Amniotic stem cell (primary cell): ENCODE measurements at regions not wholly inside any gene's neighbourhood (a gene's known extent, or its start where the extent isn't known, plus 50 kb on each side); places are given as distances from the start of the nearest gene placed in this dataset.
A peak's percentile ranks its signal among the peaks of the same experiment; 100 is the strongest.

ENCODE experiments used
- DNase-seq: peaks from one replicate; lab custom pipeline; 2025; lab: John Stamatoyannopoulos, UW

DNA sequence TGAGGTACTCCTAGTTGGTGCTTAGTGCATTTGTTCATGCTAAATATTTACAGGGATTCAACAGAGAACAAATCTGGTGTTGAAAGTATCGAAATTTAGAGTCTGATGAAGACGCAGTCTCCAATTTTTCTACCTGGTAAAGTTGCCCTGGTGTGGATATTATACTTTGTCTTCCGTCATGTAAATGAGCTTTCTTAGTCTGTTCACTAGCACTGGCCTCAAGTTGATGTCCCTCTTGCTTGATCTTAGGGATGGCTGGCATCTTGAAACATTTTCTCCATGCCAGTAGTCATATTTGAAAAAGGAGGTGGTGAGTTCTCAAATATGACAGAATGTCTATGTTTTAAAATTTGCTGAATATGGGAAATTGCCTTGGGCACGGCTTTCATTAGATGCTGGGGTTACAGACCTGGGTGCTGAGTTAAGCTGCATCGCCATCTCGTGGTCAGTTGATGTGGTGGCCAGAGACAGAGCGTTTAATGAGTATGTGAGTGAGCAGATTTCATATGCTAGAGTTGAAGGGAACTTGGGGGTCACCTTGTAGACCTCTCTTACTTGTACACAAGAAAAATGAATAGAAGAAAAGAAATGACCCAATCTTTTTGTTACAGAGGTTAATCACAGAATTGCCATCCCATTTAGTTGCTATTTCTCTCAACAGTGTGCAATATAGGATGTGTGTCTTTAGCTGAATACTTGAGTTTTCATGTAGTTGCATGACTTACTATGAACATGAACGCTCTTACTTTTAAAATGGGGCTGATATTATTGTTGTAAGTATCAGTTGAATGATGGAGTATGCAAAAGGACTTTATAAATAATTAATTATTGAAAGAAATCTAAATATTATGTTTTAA, 172.8 kb upstream of the DCN start:
- peak; percentile 46 for DNase-seq

GRCh38 chr12:91353266-91353665, 170.6 kb upstream of the DCN start:
- DNase-seq = no peak

- DNase-seq = no peak
Observed at GRCh38 chr12:91349476-91349875, 166.9 kb upstream of the DCN start.

GRCh38 chr12:91347481-91348214, 165.0 kb upstream of the DCN start:
- no peak for DNase-seq

GRCh38 chr12:91346827-91347226, 164.2 kb upstream of the DCN start:
- DNase-seq = no peak

DNA sequence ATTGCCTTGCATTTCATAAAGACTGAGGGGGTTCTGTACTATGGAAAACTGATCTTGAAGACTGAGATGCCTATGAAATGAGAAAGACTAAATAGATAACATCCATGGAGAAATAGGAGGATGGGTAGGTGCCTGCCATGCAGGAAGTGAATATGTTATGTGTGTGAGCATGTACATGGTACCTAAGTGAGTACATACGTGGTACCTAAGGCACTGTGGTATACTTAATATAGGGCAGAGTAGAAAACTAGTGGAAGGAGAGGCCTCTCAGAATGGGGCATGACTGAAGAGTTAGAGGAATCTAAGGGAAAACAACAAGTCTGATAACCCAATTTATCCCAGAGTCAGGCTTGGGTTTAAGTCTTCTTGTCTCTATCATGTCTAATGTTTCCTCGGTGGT, 161.8 kb upstream of the DCN start:
- DNase-seq = no peak

DNA sequence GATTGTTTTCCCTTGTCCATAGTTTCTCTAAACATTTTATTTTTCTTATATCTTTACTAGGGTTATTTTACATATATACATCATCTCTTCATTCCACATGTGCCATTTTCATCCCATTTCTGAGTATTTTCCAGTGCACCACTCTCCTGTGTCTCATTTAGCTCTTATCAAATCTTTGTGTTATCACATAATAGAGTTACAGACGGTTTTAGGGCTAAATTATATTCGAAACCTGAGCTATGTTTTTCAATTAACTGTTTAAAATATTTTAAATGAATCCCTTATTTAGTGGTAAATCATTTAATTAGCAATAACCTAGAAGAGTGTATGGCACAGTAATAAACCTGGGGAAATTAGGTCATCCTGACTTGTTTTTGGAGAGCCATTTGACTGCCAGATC, 160.4 kb upstream of the DCN start:
- no peak for DNase-seq

- no peak for DNase-seq
Observed at GRCh38 chr12:91339106-91339505, 156.5 kb upstream of the DCN start.

- no peak for DNase-seq
Observed at GRCh38 chr12:91335699-91336098, 153.1 kb upstream of the DCN start.

DNA sequence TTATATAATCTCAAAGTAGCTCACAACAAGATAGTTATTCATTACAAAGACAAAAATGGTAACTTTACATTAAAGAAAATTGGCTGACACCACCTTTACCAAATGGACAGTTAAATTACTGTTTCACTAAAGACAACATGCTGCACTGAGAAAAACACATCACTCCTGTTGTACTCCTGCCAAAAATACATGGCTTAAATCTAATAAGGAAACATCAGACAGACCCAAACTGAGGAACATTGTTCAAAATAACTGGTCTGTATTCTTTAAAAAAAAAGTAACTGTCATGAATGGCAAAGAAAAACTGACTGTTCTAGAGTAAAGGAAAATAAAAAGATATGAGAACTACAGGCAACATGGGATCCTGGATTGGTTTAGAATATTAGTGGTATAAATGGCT, 151.3 kb upstream of the DCN start:
- DNase-seq = no peak

GRCh38 chr12:91332302-91332701, 149.7 kb upstream of the DCN start:
- no peak for DNase-seq

GRCh38 chr12:91331371-91331770, 148.8 kb upstream of the DCN start:
- no peak for DNase-seq

DNA sequence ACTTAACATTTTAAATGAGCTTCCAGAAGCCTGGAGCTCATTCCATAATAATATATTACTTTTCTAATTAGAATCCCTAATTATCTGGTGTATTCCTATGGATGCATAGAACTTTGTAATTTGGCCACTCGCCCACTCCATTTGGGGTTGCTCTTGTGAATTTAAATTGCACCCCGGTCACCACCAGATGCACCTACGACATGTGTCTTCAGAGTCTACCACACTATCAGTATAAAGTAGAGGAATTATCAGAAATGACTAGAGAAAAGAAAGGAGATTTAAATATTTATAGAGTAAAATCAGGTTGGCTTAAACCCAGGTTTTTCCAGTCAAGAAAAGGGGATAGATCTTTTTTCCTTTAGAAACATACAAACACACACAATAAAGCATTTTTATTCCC, 145.8 kb upstream of the DCN start:
- DNase-seq = no peak

DNA sequence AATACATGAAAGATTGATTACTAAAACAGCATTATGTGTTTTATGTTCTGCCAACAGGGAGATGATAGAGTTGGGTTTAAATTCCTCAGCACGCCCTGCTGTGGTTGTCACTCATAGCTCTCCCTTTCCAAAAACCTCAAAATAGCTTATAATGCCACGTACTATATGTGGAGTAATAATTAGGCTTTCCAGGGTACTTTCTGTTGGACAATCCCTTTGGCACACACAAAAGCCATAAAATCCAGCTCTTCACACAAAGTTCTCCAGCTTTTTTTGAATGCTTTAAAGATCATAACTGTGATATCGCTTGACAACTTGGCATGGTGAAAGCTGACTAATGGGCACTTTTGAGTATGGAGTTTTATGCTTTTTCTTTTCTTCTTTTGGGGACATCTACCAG, 145.3 kb upstream of the DCN start:
- no peak for DNase-seq

DNA sequence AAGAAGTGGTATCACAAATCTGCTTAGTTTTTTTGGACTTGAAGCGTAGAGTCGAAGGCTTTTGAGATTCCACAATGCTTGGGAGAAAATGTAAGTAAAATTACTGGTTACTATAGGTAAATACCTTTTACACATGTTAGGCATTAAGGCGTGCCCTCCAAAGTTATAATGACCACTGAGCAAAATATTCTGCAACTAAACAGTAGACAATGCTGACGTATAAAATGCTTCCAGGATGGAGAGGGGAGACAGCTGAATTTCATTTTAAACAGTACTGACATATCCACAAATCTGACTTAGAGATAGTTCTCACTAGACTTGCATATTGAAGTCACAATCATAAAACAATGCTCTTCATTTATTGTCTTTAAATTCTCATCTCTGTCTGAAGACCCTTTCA, 144.5 kb upstream of the DCN start:
- DNase-seq = no peak

GRCh38 chr12:91326058-91327027, 143.7 kb upstream of the DCN start:
- DNase-seq = peak; percentile 33

DNA sequence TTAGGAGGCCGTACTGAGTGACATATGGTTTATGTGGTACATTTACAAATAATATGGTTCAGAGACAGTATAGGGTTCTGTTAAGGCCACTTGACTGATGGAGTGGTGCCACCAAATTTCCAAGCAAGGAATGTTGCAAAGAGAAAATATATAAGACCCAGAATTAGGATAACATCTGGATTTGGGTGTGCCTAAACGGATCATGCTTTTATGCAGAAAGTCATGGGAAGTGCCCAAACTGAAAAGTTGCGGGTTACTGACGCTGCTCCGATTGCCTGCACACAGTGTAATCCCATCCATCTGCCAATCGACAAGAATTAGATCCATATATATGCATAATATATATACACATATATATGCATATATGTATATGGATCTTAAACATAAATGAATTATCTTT, 138.4 kb upstream of the DCN start:
- DNase-seq = no peak

DNA sequence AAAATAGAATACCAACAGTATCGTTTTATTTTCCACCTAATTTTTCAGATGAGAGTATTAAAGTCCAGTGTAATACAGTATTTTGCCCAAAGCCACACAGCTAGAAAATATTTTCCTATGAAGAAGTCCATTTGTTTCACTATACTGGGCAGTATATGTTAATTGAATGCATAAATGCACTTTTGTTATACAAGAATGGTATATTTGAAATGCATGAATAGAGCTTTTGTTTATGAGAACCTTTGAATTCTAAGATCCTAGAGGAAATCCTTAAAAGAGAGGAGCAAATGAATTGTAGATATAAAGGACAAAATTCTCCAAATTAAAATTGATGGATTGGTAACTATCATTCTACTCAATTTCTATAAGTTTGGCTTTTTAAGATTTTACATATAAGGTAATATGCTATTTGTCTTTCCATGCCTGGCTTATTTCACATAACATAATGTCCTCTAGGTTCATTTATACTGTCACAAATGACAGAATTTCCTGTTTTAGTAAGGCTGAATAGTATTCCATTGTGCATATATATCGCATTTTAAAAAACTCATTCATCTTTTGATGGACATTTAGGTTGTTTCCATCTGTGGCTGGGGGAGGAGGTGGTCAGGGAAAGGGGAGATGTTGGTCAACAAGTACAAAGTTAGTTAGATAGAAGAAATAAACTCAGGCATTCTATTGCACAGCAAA, 136.6 kb upstream of the DCN start:
- DNase-seq = no peak

DNA sequence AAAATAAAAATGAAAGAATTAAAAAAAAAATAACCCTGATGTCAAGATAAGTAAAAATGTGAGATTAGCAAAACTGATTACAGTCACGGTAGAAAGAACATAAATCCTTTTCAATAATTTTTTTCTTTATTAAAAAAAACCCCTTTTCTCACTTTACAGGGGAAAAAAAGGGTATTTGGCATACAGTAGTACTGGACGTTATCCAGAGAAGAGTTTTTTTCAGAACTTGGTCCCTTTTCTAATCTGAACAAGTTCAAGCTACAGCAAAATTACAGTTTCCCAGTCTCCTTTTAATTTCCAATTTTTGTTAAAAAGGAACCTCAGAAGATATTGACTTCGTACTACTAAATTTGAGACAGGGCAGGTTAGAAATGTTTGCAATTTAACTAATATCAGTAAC, 134.7 kb upstream of the DCN start:
- no peak for DNase-seq

GRCh38 chr12:91316907-91317269, 134.3 kb upstream of the DCN start:
- no peak for DNase-seq

- DNase-seq = no peak
Observed at GRCh38 chr12:91316161-91316906, 133.7 kb upstream of the DCN start.
